H54 (cell line): ENCODE measurements at regions not wholly inside any gene's neighbourhood (a gene's known extent, or its start where the extent isn't known, plus 50 kb on each side); places are given as distances from the start of the nearest gene placed in this dataset.

ENCODE experiments used
- DNase-seq: peaks from one replicate; pipeline ENCODE4 v3.0.0; 2011; ENCODE audit warnings: low spot score, mixed read lengths; ENCODE audit not compliant: insufficient read length
- FAIRE-seq: peaks from 3 replicates; lab custom pipeline; 2011; peaks lifted over from hg19 to GRCh38; lab: Jason Lieb, UNC
- POLR2A ChIP-seq: IDR thresholded peaks from 2 replicates; pipeline ENCODE4 v1.6.1; 2011; ENCODE audit warnings: low read depth, mild to moderate bottlenecking, low read length

GRCh38 chrX:116226665-116227484, 56.3 kb downstream of the AGTR2 start:
- FAIRE-seq (no peak), DNase-seq (no peak)
- no peak for TF ChIP-seq POLR2A

DNA sequence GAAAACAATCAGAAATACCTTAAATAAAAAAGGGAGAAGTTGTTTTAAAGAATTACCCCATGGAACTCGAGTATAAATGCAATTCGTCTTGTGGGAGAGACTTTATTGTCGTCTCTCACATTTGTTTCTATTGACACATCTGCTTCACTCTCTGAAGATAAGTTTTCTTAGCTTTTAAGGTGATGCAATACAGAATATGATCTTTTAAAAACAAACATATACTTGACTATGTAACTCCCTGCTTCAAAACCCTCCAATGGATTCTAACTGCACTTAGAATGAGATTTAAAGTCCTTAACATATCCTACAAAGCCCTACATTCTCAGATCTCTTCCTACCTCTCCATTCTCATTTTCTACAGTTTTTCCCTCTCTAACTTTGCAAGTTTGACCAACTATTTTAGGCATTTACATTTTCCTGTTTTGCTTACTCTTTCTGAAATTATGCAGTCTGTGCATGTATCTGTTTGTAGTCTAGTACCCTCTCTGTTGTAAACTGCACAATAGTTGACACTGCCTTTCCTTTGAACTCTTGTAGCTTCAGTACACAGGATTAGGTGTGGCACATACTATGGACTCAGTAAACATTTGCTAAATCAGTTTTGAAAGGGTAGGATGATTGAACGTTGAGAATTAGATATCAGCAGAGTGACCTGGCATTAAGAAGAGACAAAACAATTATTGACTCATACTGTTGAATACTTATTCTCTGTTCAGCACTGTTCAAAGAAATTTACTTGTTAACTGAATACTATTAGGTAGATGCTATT, 59.8 kb downstream of the AGTR2 start:
- FAIRE-seq (no peak), DNase-seq (no peak)

GRCh38 chrX:116232833-116233232, 62.3 kb downstream of the AGTR2 start:
- TF ChIP-seq POLR2A, result no peak
- DNase-seq (no peak), FAIRE-seq (no peak)

More for the DNA sequence above, 59.8 kb downstream of the AGTR2 start:
- TF ChIP-seq POLR2A, result no peak

DNA sequence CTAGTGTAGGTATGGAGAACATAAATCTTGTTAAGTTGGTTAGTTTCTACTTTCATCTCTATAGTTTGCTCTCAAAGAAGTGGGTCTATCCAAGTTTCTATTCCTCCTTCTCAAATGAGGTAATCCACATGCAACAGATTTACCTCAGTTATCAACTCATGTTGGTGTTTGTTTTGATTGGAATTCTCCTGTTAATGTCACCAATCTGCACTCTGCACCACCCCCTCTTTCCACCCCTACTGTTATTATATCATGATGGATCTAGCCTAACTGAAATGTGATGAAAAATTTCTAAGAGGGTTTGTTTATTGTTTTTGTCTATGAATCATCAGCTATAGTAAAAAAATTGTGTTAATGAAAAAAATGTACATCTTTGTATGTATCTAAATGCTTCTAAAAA, 66.1 kb downstream of the AGTR2 start:
- FAIRE-seq, result no peak
- TF ChIP-seq POLR2A, result no peak

GRCh38 chrX:116238093-116238492, 67.5 kb downstream of the AGTR2 start:
- no peak for DNase-seq
- no peak for TF ChIP-seq POLR2A
- FAIRE-seq, result no peak

More for the DNA sequence above, 66.1 kb downstream of the AGTR2 start:
- no peak for DNase-seq

DNA sequence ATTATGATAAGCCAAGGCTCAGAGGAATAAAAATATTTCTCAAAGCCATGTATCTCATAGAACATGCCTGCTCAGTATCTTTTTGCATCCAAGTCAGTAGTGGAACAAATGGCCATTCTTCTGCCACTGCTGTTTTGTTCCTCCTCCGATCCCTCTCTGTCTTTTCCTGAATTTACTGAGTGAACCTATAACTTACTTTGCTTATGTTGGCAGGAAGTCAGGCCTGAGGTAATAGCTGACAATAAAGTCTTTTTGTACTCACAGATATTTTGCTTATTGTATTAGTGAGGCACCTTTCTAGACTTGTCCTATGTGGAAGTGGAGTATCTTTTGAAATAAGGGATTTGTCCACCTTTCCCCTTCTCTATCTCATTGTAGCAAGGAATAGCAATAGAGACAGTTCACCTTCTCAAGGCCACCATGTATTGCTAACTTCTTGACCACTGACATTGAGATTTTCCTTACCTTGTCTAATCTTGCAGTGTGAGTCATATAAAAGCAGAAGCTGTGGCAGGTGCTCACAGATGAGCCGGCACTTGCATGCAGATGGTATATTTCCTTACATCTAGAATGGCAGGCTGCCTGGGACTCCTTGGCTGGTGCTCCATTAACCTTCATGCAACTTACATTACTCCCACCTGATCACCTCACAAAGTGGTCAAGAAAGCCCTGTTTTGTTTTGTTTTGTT, 68.2 kb downstream of the AGTR2 start:
- TF ChIP-seq POLR2A, result no peak
- DNase-seq (no peak), FAIRE-seq (no peak)

DNA sequence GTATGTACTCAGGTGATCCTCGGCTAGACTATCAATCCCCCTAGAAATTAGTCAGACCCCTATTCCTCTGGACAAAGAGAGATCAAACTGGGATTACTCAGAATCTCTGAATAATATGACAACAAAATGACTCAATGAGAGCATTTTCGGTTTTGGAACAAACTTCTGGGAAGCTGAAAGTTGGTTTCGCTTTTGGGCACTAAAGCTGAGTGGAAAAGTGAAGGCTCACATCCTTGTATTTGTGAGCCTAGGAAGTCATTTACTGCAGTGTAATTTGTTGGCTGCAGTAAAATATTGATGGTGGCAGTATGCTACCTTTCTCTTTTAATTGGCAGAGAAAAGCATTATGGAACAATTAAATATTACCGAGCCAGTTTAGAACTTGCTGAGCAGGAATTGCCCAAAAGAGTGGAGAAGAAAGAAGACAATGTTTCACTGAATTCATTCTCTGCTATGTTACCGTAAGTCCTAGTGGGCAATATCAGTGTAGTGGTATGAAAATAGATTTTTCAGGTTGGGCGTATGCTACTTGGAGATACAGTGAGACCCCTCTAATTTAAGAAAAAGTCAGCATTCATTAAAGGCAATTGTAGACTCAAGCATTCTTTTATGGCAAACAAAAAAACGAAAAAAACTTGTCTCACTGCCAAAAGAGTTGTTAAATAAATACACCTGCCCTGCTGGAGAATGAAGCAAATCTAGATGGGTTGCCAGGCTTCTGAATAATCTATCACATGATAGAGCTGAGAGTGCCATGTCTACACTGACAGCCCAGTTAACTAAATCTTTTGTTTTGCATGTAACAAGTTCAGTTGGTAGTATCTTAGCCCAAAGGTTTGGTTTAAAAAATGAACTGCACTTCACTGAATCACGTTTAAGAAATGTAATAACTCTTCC, 69.6 kb downstream of the AGTR2 start:
- FAIRE-seq (peak; percentile 50), DNase-seq (no peak)
- no peak for TF ChIP-seq POLR2A

DNA sequence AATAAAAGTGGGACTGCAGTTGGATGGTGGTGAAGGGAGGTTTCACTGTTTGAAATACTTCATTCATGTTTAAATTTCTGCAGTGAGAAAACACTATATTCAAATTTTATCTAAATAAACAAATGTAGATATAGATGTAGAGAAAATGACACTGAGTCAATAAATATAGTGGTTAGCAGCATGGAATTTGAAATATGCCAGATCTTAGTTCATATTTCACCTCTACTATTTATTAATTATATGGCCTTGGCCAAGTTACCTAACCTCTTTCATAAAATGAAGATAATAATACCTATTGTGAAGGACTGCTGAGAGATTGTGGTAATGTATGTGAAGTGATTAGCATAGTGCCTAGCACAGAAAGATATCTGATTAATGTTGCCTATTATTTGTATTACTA, 70.5 kb downstream of the AGTR2 start:
- DNase-seq (no peak), FAIRE-seq (no peak)
- no peak for TF ChIP-seq POLR2A

DNA sequence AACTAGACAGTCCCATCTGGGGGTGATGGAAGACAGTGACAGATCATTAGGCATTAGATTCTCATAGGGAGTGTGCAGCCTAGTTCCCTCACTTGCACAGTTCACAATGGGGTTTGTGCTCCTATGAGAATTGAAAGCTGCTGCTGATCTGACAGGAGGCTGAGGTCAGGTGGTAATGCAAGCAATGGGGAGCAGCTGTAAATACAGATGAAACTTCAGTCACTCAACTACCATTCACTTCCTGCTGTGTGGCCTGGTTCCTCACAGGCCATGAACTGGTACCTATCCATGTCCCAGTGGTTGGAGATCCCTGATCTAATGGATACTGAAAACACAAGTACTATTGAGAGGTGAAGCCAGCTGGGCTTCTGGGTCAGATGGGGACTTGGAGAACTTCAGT, 72.5 kb downstream of the AGTR2 start:
- DNase-seq, result no peak
- FAIRE-seq, result no peak
- TF ChIP-seq POLR2A, result no peak

DNA sequence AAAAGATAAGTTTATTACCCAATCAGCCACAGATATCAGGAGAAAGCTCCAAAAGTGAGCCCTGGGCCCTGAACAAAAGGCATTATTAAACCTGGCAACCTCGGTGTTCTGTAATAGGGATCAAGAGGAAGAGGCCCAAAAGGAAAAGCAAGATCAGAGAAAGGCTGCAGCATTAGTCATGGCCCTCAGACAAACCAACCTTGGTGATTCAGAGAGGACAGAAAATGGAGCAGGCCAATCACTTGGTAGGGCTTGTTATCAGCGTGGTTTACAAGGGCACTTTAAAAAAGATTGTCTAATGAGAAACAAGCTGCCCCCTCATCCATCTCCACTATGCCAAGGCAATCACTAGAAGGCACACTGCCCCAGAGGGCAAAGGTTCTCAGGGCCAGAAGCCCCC, 75.7 kb downstream of the AGTR2 start:
- DNase-seq (no peak), FAIRE-seq (peak; percentile 84)
- TF ChIP-seq POLR2A, result no peak

GRCh38 chrX:116267511-116268040, 97.0 kb downstream of the AGTR2 start:
- DNase-seq, result no peak
- TF ChIP-seq POLR2A, result no peak
- no peak for FAIRE-seq

- FAIRE-seq (peak; percentile 94), DNase-seq (peak; percentile 11)
- no peak for TF ChIP-seq POLR2A
Observed at GRCh38 chrX:116272322-116272721, 101.8 kb downstream of the AGTR2 start.

DNA sequence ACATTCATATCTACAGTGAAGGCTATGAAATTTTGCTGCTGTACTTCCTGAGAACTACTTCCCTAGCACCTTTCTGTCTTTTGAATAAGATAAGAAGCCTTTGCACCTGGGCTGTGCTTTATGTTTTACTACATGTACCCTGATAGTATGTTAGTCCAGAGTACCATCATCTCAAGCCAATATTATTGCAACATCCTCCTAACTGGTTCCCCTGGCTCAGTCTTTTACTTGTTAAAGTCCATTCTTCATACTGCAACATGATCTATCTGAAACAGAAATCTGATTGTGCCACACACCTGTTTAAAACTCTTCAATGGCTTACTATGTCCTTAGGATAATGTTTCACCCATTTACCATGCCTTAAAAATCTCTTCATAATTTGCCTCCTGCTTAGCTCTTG, 102.3 kb downstream of the AGTR2 start:
- TF ChIP-seq POLR2A, result no peak
- FAIRE-seq (no peak), DNase-seq (no peak)
